H1 (cell line): ENCODE measurements at regions not wholly inside any gene's neighbourhood (a gene's known extent, or its start where the extent isn't known, plus 50 kb on each side); places are given as distances from the start of the nearest gene placed in this dataset.

Experiments
- CTCF ChIA-PET: fragments of 300-600 bp; sonication (Branson Sonifier 250); formaldehyde crosslinking; loops from one replicate; lab custom pipeline; 2021; ENCODE audit not compliant: partially characterized antibody; lab: Charles Lee
- POLR2A ChIA-PET: fragments of 300-600 bp; sonication (Branson Sonifier 250); formaldehyde crosslinking; loops from one replicate; lab custom pipeline; 2021; ENCODE audit warnings: inconsistent platforms; ENCODE audit not compliant: partially characterized antibody; lab: Charles Lee
- DNase-seq, 2 experiments: peaks; one replicate each; pipeline versions ENCODE4 v3.0.0 to v3.0.0-alpha.2; 2010 to 2022; ENCODE audit warnings: low spot score in 2 of 2, low read depth in 1 of 2, mixed read lengths in 1 of 2
- FAIRE-seq: peaks from 2 replicates; lab custom pipeline; 2011; peaks lifted over from hg19 to GRCh38; lab: Jason Lieb, UNC
- H2AFZ ChIP-seq: 2 replicates; pipeline ENCODE4 v1.8.1; 2012; ENCODE audit warnings: low read length, inconsistent platforms
- H2AK5ac ChIP-seq: 2 replicates; pipeline ENCODE4 v1.6.1; 2013; ENCODE audit warnings: low read depth, low read length
- H2BK120ac ChIP-seq: replicated peaks from 2 replicates; pipeline ENCODE3; 2013; ENCODE audit warnings: low read depth, low read length, inconsistent platforms
- H2BK12ac ChIP-seq: 2 replicates; pipeline ENCODE4 v1.6.1; 2013; ENCODE audit warnings: low read depth, low read length
- H2BK15ac ChIP-seq: 2 replicates; pipeline ENCODE4 v1.6.1; 2013; ENCODE audit warnings: low read length
- H2BK20ac ChIP-seq: 2 replicates; pipeline ENCODE4 v1.6.1; 2013; ENCODE audit warnings: low read length
- H2BK5ac ChIP-seq: 2 replicates; pipeline ENCODE4 v1.6.1; 2013; ENCODE audit warnings: low read depth, low read length
- H3K14ac ChIP-seq: 2 replicates; pipeline ENCODE4 v1.6.1; 2013; ENCODE audit warnings: inconsistent platforms; ENCODE audit not compliant: insufficient read length
- H3K18ac ChIP-seq: 2 replicates; pipeline ENCODE4 v1.6.1; 2013; ENCODE audit warnings: low read length; ENCODE audit errors: extremely low read depth
- H3K23ac ChIP-seq: 2 replicates; pipeline ENCODE4 v1.6.1; 2013; ENCODE audit warnings: inconsistent platforms; ENCODE audit not compliant: insufficient read length
- H3K23me2 ChIP-seq: 2 replicates; pipeline ENCODE4 v1.6.1; 2013; ENCODE audit warnings: low read depth, low read length
- H3K27ac ChIP-seq: 2 replicates; pipeline ENCODE4 v1.6.1; 2011; ENCODE audit warnings: low read depth, low read length, inconsistent platforms
- H3K27me3 ChIP-seq, 4 experiments: replicated peaks in 1 of 4; 1 replicate in 1 of 4; 2 replicates in 3 of 4; pipeline versions ENCODE4 v1.6.1 to v1.8.1; 2011 to 2013; ENCODE audit warnings: low read length in 3 of 4, mild to moderate bottlenecking in 3 of 4, inconsistent platforms in 2 of 4, mixed read lengths in 2 of 4, moderate library complexity in 1 of 4; ENCODE audit not compliant: control insufficient read depth in 3 of 4, insufficient read depth in 3 of 4; ENCODE audit errors: extremely low read depth in 1 of 4
- H3K36me3 ChIP-seq, 4 experiments: 2 replicates each; pipeline versions ENCODE4 v1.6.1 to v1.8.1; 2011 to 2013; ENCODE audit warnings: mild to moderate bottlenecking in 4 of 4, low read length in 3 of 4, moderate library complexity in 2 of 4, control low read depth in 1 of 4, inconsistent platforms in 1 of 4; ENCODE audit not compliant: insufficient read depth in 4 of 4, control insufficient read depth in 2 of 4
- H3K4ac ChIP-seq: replicated peaks from 2 replicates; pipeline ENCODE3; 2013; ENCODE audit warnings: low read length, low read depth, mixed read lengths, inconsistent platforms; ENCODE audit not compliant: insufficient read length
- H3K4me1 ChIP-seq, 4 experiments: replicated peaks in 1 of 4; 1 replicate in 1 of 4; 2 replicates in 3 of 4; pipeline versions ENCODE4 v1.6.1 to v1.8.1; 2011 to 2013; ENCODE audit warnings: low read length in 3 of 4, inconsistent platforms in 2 of 4, mixed read lengths in 1 of 4; ENCODE audit not compliant: insufficient read depth in 4 of 4, control insufficient read depth in 3 of 4
- H3K4me2 ChIP-seq, 2 experiments: 2 replicates each; pipeline versions ENCODE4 v1.6.1 to v1.8.1; 2011 to 2013; ENCODE audit warnings: low read depth in 2 of 2, low read length in 2 of 2, control low read depth in 1 of 2, inconsistent platforms in 1 of 2, mild to moderate bottlenecking in 1 of 2; ENCODE audit not compliant: insufficient read depth in 1 of 2
- H3K4me3 ChIP-seq, 4 experiments: fragments of 200-600, 300-600 bp in 1 of 4; sonication (generic), shearing (Covaris generic), sonication (Bioruptor Twin) in 1 of 4; 2 replicates each; pipeline versions ENCODE4 v1.5.1 to v1.8.1; 2011 to 2016; ENCODE audit warnings: low read length in 4 of 4, low read depth in 3 of 4, control low read depth in 2 of 4, inconsistent platforms in 2 of 4, mild to moderate bottlenecking in 2 of 4, mixed read lengths in 1 of 4, moderate library complexity in 1 of 4; ENCODE audit not compliant: insufficient read depth in 2 of 4; ENCODE audit errors: extremely low read depth in 1 of 4
- H3K56ac ChIP-seq: replicated peaks from 2 replicates; pipeline ENCODE3; 2013; ENCODE audit warnings: low read depth, mild to moderate bottlenecking, mixed read lengths, low read length, inconsistent platforms; ENCODE audit not compliant: insufficient read length
- H3K79me1 ChIP-seq: 2 replicates; pipeline ENCODE4 v1.6.1; 2013; ENCODE audit warnings: low read depth, low read length, control low read depth
- H3K79me2 ChIP-seq, 2 experiments: 2 replicates each; pipeline versions ENCODE4 v1.6.1 to v1.8.1; 2012 to 2013; ENCODE audit warnings: low read length in 2 of 2, mild to moderate bottlenecking in 2 of 2, inconsistent platforms in 1 of 2; ENCODE audit not compliant: insufficient read depth in 2 of 2, control insufficient read depth in 1 of 2
- H3K9ac ChIP-seq, 4 experiments: replicated peaks in 1 of 4; 1 replicate in 1 of 4; 2 replicates in 3 of 4; pipeline versions ENCODE4 v1.6.1 to v1.8.1; 2011 to 2013; ENCODE audit warnings: low read depth in 3 of 4, low read length in 3 of 4, control low read depth in 2 of 4, mild to moderate bottlenecking in 2 of 4, moderate library complexity in 2 of 4, inconsistent platforms in 1 of 4; ENCODE audit errors: extremely low read depth in 1 of 4
- H3K9me3 ChIP-seq, 2 experiments: 2 replicates each; pipeline versions ENCODE4 v1.6.1 to v1.8.1; 2012 to 2013; ENCODE audit warnings: mild to moderate bottlenecking in 2 of 2, moderate library complexity in 2 of 2, control low read depth in 1 of 2, inconsistent platforms in 1 of 2, low read depth in 1 of 2, low read length in 1 of 2, mixed read lengths in 1 of 2; ENCODE audit not compliant: insufficient read depth in 2 of 2
- H4K20me1 ChIP-seq, 2 experiments: replicated peaks in 1 of 2; 2 replicates each; pipeline versions ENCODE3 to v1.8.1; 2011 to 2013; ENCODE audit warnings: inconsistent platforms in 2 of 2, low read length in 2 of 2, mild to moderate bottlenecking in 1 of 2; ENCODE audit not compliant: insufficient read depth in 2 of 2, control insufficient read depth in 1 of 2
- H4K5ac ChIP-seq: 2 replicates; pipeline ENCODE4 v1.6.1; 2013; ENCODE audit warnings: low read length, low read depth, mixed read lengths, inconsistent platforms; ENCODE audit not compliant: insufficient read length
- H4K8ac ChIP-seq: 2 replicates; pipeline ENCODE4 v1.8.0; 2013; ENCODE audit warnings: mild to moderate bottlenecking, moderate library complexity, low read length, inconsistent platforms; ENCODE audit not compliant: insufficient read depth; ENCODE audit errors: extremely low read depth
- H4K91ac ChIP-seq: replicated peaks from 2 replicates; pipeline ENCODE3; 2013; ENCODE audit warnings: low read length, mixed read lengths, inconsistent platforms; ENCODE audit not compliant: insufficient read length
- BCL11A ChIP-seq, 2 experiments: IDR thresholded peaks; one replicate each; pipeline ENCODE4 v1.6.1; 2011; ENCODE audit warnings: low read depth in 2 of 2, low read length in 2 of 2, mild to moderate bottlenecking in 2 of 2
- CBX5 ChIP-seq: fragments of 300-800, 300-1000 bp; sonication (generic); IDR thresholded peaks from 2 replicates; pipeline ENCODE4 v1.7.1; 2016; ENCODE audit warnings: antibody characterized with exemption, low read length, low read depth
- CBX8 ChIP-seq: fragments of 300-800, 300-1000 bp; sonication (generic); IDR thresholded peaks from 2 replicates; pipeline ENCODE4 v1.7.1; 2016; ENCODE audit warnings: low read depth, low read length, borderline replicate concordance
- CHD1 ChIP-seq: IDR thresholded peaks from 2 replicates; pipeline ENCODE4 v1.6.1; 2012; ENCODE audit warnings: low read depth, low read length, improper control_type of control experiment
- CTBP2 ChIP-seq: IDR thresholded peaks from 2 replicates; pipeline ENCODE4 v1.7.0; 2011; ENCODE audit warnings: borderline replicate concordance, mild to moderate bottlenecking, moderate library complexity, mixed read lengths, low read length; ENCODE audit not compliant: insufficient read depth, insufficient read length
- EZH2 ChIP-seq: fragments of 200-600 bp; sonication (generic); IDR thresholded peaks from 2 replicates; pipeline ENCODE4 v1.7.1; 2012; ENCODE audit warnings: low read depth, mild to moderate bottlenecking, moderate library complexity, low read length, inconsistent platforms; ENCODE audit not compliant: severe bottlenecking
- NRF1 ChIP-seq: IDR thresholded peaks from 2 replicates; pipeline ENCODE4 v1.6.1; 2011; ENCODE audit warnings: mild to moderate bottlenecking, low read depth, low read length, improper control_type of control experiment
- POU5F1 ChIP-seq: IDR thresholded peaks from 2 replicates; pipeline ENCODE4 v1.6.1; 2011; ENCODE audit warnings: low read depth, mild to moderate bottlenecking, low read length, moderate library complexity
- SRF ChIP-seq: IDR thresholded peaks from 2 replicates; pipeline ENCODE4 v1.6.1; 2011; ENCODE audit warnings: mild to moderate bottlenecking, low read depth, low read length, moderate library complexity
- TAF7 ChIP-seq: optimal IDR thresholded peaks from 2 replicates; pipeline ENCODE3; 2011; ENCODE audit warnings: low read depth, mild to moderate bottlenecking, inconsistent platforms, low read length, moderate library complexity, borderline replicate concordance
- ZNF274 ChIP-seq: IDR thresholded peaks from 2 replicates; pipeline ENCODE4 v1.7.0; 2012; ENCODE audit warnings: low read length, borderline replicate concordance; ENCODE audit errors: extremely low read depth
- WGBS, 2 experiments: shearing (Covaris generic) in 1 of 2; methylation state at CpG; one replicate each; pipeline versions ENCODE4 v1.1.6 to v1.1.7; 2013 to 2015; ENCODE audit warnings: low lambda C conversion rate in 2 of 2, mixed read lengths in 2 of 2, inconsistent platforms in 1 of 2, low coverage in 1 of 2, missing lambda C conversion rate in 1 of 2; ENCODE audit not compliant: insufficient replicate concordance in 2 of 2, insufficient coverage in 1 of 2, insufficient read length in 1 of 2; ENCODE audit errors: extremely low coverage in 1 of 2, missing lambda C conversion rate in 1 of 2; 5-methylcytosine and 5-hydroxymethylcytosine counted together
- TF ChIP-seq, protein P1 (sequence below), 3 experiments: IDR thresholded peaks; 1 replicate in 2 of 3; 2 replicates in 1 of 3; pipeline versions ENCODE4 v1.5.1 to v1.6.1; 2011; ENCODE audit warnings: low read length in 3 of 3, mild to moderate bottlenecking in 3 of 3, inconsistent platforms in 2 of 3, low read depth in 1 of 3, moderate library complexity in 1 of 3; ENCODE audit not compliant: insufficient read depth in 1 of 3; ENCODE audit errors: control extremely low read depth in 1 of 3

DNA sequence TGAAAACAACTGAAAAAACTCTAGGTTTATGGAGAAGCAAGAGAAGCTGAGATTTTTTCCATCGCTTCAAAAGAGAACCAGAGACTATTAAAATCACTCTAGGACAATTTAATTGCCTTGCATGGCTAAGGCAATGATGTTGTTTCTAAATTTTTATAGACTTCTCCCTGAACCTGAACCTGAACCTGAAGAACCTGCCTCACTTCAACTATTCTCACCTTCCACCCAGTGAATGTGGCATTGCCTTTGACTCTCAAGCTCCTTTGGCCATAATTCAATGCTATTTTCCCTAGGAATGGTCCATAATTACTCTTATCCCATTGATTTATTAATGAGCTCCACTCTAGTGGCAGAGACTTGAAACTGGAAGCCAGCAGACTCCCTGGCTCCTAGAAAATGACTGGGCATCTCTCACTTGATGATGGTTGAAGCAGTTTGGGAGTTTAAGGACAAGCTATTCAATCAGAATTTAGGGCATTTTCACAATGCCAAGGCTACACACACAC, 303.8 kb upstream of the UBE2E3 start:
- H4K20me1 ChIP-seq = no peaks in the 10 kb centered on the region
- no peak overlapping the region for H2BK5ac ChIP-seq
- peaks cover 0 to 8% (median 2%) of the 10 kb centered on the region in 4 experiments; a peak in 2 of 7 replicates for H3K4me1 ChIP-seq
- H3K23ac ChIP-seq = no peak overlapping the region
- H4K5ac ChIP-seq = no peak overlapping the region
- H3K4me2 ChIP-seq = no peak overlapping the region
- H3K23me2 ChIP-seq = no peaks in the 10 kb centered on the region
- no peak overlapping the region for H4K8ac ChIP-seq
- CTCF ChIA-PET = interaction anchor here (1.0 to 1.4 kb wide), 5 partner anchors 20 to 551 kb away, joined by 3 to 4 read pairs (median 3); no protein-coding TSS in a partner anchor
- H3K36me3 ChIP-seq = no peaks in the 10 kb centered on the region
- no peaks in the 10 kb centered on the region for H3K79me2 ChIP-seq
- no peaks in the 10 kb centered on the region for H3K79me1 ChIP-seq
- WGBS, 2 experiments = 90% methylated on average over 1 of the region's 1 CpG; no CpG with 5 or more reads in 1 of the 2 experiments
- no peak overlapping the region for H2BK12ac ChIP-seq
- H2BK15ac ChIP-seq = no peak overlapping the region
- H3K27ac ChIP-seq = no peak overlapping the region
- H2AFZ ChIP-seq = no peak overlapping the region
- POLR2A ChIA-PET = no interaction called here
- no peak overlapping the region for H2AK5ac ChIP-seq
- H3K14ac ChIP-seq = no peak overlapping the region
- H3K27me3 ChIP-seq = no peaks in the 10 kb centered on the region
- no peak overlapping the region for H3K4ac ChIP-seq
- H3K9me3 ChIP-seq = no peaks in the 10 kb centered on the region
- no peak overlapping the region for H3K56ac ChIP-seq
- no peak overlapping the region for H3K9ac ChIP-seq
- H3K18ac ChIP-seq = no peak overlapping the region
- H2BK20ac ChIP-seq = no peak overlapping the region
- FAIRE-seq = no peak
- no peak overlapping the region for H4K91ac ChIP-seq
- no peak overlapping the region for H3K4me3 ChIP-seq
- no peak overlapping the region for H2BK120ac ChIP-seq
- no peak for DNase-seq
- TF ChIP-seq BCL11A (IDR thresholded peaks at IDR 0.05; ENCODE audit: low read depth in 2 of 2, low read length in 2 of 2) (no peak), CTBP2 (no peak), EZH2 (no peak), ZNF274 (no peak), CBX5 (no peak), POU5F1 (no peak), NRF1 (no peak), SRF (no peak), TAF7 (no peak), CBX8 (no peak), CHD1 (no peak)
- TF ChIP-seq, protein P1, sequence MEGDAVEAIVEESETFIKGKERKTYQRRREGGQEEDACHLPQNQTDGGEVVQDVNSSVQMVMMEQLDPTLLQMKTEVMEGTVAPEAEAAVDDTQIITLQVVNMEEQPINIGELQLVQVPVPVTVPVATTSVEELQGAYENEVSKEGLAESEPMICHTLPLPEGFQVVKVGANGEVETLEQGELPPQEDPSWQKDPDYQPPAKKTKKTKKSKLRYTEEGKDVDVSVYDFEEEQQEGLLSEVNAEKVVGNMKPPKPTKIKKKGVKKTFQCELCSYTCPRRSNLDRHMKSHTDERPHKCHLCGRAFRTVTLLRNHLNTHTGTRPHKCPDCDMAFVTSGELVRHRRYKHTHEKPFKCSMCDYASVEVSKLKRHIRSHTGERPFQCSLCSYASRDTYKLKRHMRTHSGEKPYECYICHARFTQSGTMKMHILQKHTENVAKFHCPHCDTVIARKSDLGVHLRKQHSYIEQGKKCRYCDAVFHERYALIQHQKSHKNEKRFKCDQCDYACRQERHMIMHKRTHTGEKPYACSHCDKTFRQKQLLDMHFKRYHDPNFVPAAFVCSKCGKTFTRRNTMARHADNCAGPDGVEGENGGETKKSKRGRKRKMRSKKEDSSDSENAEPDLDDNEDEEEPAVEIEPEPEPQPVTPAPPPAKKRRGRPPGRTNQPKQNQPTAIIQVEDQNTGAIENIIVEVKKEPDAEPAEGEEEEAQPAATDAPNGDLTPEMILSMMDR (IDR thresholded peaks at IDR 0.05; ENCODE audit: control extremely low read depth in 1 of 3, insufficient read depth in 1 of 3, low read depth in 1 of 3, low read length in 3 of 3) = no peak
